Subcutaneous abdominal adipose tissue (tissue), 5 donors: ENCODE measurements at regions not wholly inside any gene's neighbourhood (a gene's known extent, or its start where the extent isn't known, plus 50 kb on each side); places are given as distances from the start of the nearest gene placed in this dataset.

Experiments
- H3K27ac ChIP-seq: one replicate; pipeline ENCODE4 v1.7.0; 2013; ENCODE audit warnings: low read depth, mild to moderate bottlenecking, inconsistent platforms, low read length, moderate library complexity
- H3K27me3 ChIP-seq, 5 donors: one replicate each; pipeline ENCODE4 v1.7.0; 2013; ENCODE audit warnings: low read length in 5 of 5, inconsistent platforms in 1 of 5; ENCODE audit not compliant: control insufficient read depth in 5 of 5, insufficient read depth in 4 of 5
- H3K36me3 ChIP-seq, 5 donors: one replicate each; pipeline ENCODE4 v1.7.0; 2013; ENCODE audit warnings: low read length in 5 of 5; ENCODE audit not compliant: control insufficient read depth in 5 of 5, insufficient read depth in 5 of 5
- H3K4me1 ChIP-seq, 5 donors: one replicate each; pipeline ENCODE4 v1.7.0; 2013; ENCODE audit warnings: low read length in 5 of 5, mild to moderate bottlenecking in 3 of 5, moderate library complexity in 1 of 5; ENCODE audit not compliant: control insufficient read depth in 5 of 5, insufficient read depth in 5 of 5
- H3K4me3 ChIP-seq, 5 donors: one replicate each; pipeline ENCODE4 v1.7.0; 2013; ENCODE audit warnings: low read length in 5 of 5, low read depth in 1 of 5
- H3K9ac ChIP-seq, 5 donors: one replicate each; pipeline ENCODE4 v1.7.0; 2013; ENCODE audit warnings: low read length in 5 of 5, mild to moderate bottlenecking in 4 of 5, moderate library complexity in 3 of 5
- H3K9me3 ChIP-seq, 5 donors: one replicate each; pipeline ENCODE4 v1.7.0; 2013; ENCODE audit warnings: low read length in 5 of 5; ENCODE audit not compliant: control insufficient read depth in 5 of 5
- donor health status: healthy.
- donor health status: healthy.
- donor health status: healthy.
- donor health status: healthy.
- donor health status: healthy.

- peak overlapping the region; percentile 63 for H3K27ac ChIP-seq
- peaks cover 0 to 24% (median 13%) of the 10 kb centered on the region in 5 donors for H3K4me1 ChIP-seq
- no peak overlapping the region for H3K9ac ChIP-seq
- H3K27me3 ChIP-seq, result no peaks in the 10 kb centered on the region
- no peak overlapping the region for H3K4me3 ChIP-seq
- no peaks in the 10 kb centered on the region for H3K9me3 ChIP-seq
- no peaks in the 10 kb centered on the region for H3K36me3 ChIP-seq
Measured at GRCh38 chr12:90253674-90254181, 545.1 kb upstream of the ATP2B1 start.

GRCh38 chr12:90253136-90253535 is 544.5 kb upstream of the ATP2B1 start:
- Histone ChIP-seq H3K27me3 (no peaks in the 10 kb centered on the region), H3K4me3 (no peak overlapping the region), H3K36me3 (no peaks in the 10 kb centered on the region), H3K9me3 (no peaks in the 10 kb centered on the region), H3K9ac (no peak overlapping the region), H3K4me1 (peaks cover 0 to 24% (median 13%) of the 10 kb centered on the region in 5 donors), H3K27ac (no peak overlapping the region)

DNA sequence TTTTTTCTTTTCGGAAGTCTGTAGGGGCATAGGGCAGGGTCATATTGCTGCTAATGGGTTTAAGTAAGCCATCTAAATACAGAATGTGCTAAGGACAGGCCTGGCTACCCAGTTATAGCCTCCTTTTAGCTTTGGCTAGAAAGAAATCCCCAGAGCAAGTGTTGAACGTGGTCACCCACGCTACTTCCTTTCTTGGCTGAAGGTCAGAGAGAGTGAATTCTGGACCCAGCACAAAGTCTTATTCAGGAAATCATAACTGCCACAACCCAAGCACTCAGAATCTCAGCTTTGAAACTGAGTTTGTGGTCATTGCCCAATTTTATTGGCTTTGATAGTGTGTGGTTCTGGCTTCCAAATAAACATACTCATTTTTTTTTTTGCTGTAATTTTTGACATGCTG is 542.1 kb upstream of the ATP2B1 start:
- Histone ChIP-seq H3K27me3 (no peaks in the 10 kb centered on the region), H3K27ac (peak overlapping the region; percentile 42), H3K9ac (no peak overlapping the region), H3K9me3 (no peaks in the 10 kb centered on the region), H3K36me3 (no peaks in the 10 kb centered on the region), H3K4me3 (no peak overlapping the region), H3K4me1 (peaks cover 0 to 34% (median 24%) of the 10 kb centered on the region in 5 donors)

DNA sequence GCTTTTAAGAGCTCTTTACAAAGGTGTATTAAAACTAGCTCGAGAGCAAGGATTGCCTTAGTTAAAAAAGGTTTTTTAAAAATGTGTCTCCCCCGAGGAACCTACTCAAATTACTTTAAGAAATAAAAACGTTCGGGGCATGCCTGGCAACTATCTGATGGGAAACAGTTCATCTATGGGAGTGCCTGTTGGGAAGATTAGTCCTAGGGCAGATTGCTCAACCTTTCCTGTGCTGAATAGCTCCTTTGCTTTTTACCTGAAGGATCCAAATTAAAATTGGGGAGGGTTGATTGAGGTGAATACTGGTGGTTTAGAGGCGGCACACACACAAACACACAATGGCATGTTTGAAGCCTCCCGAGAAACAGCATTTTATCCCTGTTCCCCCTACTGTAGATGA is 541.4 kb upstream of the ATP2B1 start:
- no peaks in the 10 kb centered on the region for H3K9me3 ChIP-seq
- no peaks in the 10 kb centered on the region for H3K27me3 ChIP-seq
- H3K9ac ChIP-seq, result no peak overlapping the region
- H3K27ac ChIP-seq, result peak overlapping the region; percentile 42
- H3K36me3 ChIP-seq, result no peaks in the 10 kb centered on the region
- no peak overlapping the region for H3K4me3 ChIP-seq
- peaks cover 0 to 39% (median 30%) of the 10 kb centered on the region in 5 donors for H3K4me1 ChIP-seq

GRCh38 chr12:90246688-90247087 is 538.0 kb upstream of the ATP2B1 start:
- Histone ChIP-seq H3K4me3 (no peak overlapping the region), H3K27ac (peak overlapping the region; percentile 3), H3K36me3 (no peaks in the 10 kb centered on the region), H3K9ac (no peak overlapping the region), H3K4me1 (peaks cover 0 to 27% (median 21%) of the 10 kb centered on the region in 5 donors), H3K27me3 (no peaks in the 10 kb centered on the region), H3K9me3 (no peaks in the 10 kb centered on the region)

- Histone ChIP-seq H3K9ac (no peak overlapping the region), H3K4me1 (peaks cover 0 to 20% (median 14%) of the 10 kb centered on the region in 5 donors), H3K27ac (no peak overlapping the region), H3K27me3 (no peaks in the 10 kb centered on the region), H3K36me3 (no peaks in the 10 kb centered on the region), H3K4me3 (no peak overlapping the region), H3K9me3 (no peaks in the 10 kb centered on the region)
Measured at GRCh38 chr12:90245391-90245790, 536.8 kb upstream of the ATP2B1 start.

- no peak overlapping the region for H3K9ac ChIP-seq
- H3K4me3 ChIP-seq, result no peak overlapping the region
- no peak overlapping the region for H3K27ac ChIP-seq
- no peaks in the 10 kb centered on the region for H3K9me3 ChIP-seq
- H3K36me3 ChIP-seq, result no peaks in the 10 kb centered on the region
- no peaks in the 10 kb centered on the region for H3K27me3 ChIP-seq
- H3K4me1 ChIP-seq, result peaks cover 0 to 17% (median 10%) of the 10 kb centered on the region in 5 donors
Measured at GRCh38 chr12:90244232-90244631, 535.6 kb upstream of the ATP2B1 start.

GRCh38 chr12:90243211-90243610 is 534.6 kb upstream of the ATP2B1 start:
- H3K27ac ChIP-seq, result no peak overlapping the region
- peaks cover 0 to 17% (median 10%) of the 10 kb centered on the region in 5 donors for H3K4me1 ChIP-seq
- no peaks in the 10 kb centered on the region for H3K9me3 ChIP-seq
- no peaks in the 10 kb centered on the region for H3K27me3 ChIP-seq
- no peaks in the 10 kb centered on the region for H3K36me3 ChIP-seq
- no peak overlapping the region for H3K4me3 ChIP-seq
- H3K9ac ChIP-seq, result no peak overlapping the region

DNA sequence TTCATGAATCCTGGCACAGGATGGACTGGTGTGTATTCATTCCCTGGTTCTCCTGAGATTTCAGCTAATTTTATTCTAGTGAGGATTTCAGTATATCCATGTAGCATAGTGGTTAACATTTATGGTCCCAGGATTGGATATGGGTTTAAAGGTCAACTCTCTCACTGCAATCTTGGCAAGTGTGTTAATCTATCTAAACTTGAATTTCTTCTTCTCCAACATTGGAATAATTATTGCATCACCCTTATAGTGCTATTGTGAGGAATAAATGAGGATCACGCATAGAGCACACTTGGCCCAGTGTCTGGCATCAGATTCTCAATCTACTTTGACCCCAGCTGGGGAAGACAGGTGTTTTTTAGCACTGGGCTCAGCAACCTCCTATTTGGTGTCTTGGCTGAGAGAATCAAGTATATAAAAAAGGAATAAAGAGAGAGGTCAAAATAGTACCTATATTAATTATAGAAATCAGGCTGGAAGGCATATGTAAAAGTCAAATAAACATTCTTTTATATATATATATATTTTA is 531.2 kb upstream of the ATP2B1 start:
- H3K4me3 ChIP-seq, result no peak overlapping the region
- H3K9me3 ChIP-seq, result no peaks in the 10 kb centered on the region
- no peaks in the 10 kb centered on the region for H3K27me3 ChIP-seq
- no peaks in the 10 kb centered on the region for H3K36me3 ChIP-seq
- no peak overlapping the region for H3K27ac ChIP-seq
- no peak overlapping the region for H3K9ac ChIP-seq
- peaks cover 0 to 8% (median 0%) of the 10 kb centered on the region in 5 donors for H3K4me1 ChIP-seq

GRCh38 chr12:90238663-90239271 is 530.1 kb upstream of the ATP2B1 start:
- H3K9ac ChIP-seq, result no peak overlapping the region
- peaks cover 0 to 4% (median 0%) of the 10 kb centered on the region in 5 donors for H3K4me1 ChIP-seq
- no peak overlapping the region for H3K27ac ChIP-seq
- no peaks in the 10 kb centered on the region for H3K9me3 ChIP-seq
- no peak overlapping the region for H3K4me3 ChIP-seq
- H3K27me3 ChIP-seq, result no peaks in the 10 kb centered on the region
- H3K36me3 ChIP-seq, result no peaks in the 10 kb centered on the region
